ENCODE measurements at regions not wholly inside any gene's neighbourhood (a gene's known extent, or its start where the extent isn't known, plus 50 kb on each side); places are given as distances from the start of the nearest gene placed in this dataset.

- TF ChIP-seq REST (IDR thresholded peaks at IDR 0.05; ENCODE audit: insufficient replicate concordance, low read depth): no peak
- no peak for TF ChIP-seq CTCF (IDR thresholded peaks at IDR 0.05; ENCODE audit: insufficient read depth, low read length)
- no peak for TF ChIP-seq POLR2AphosphoS5 (IDR thresholded peaks at IDR 0.05; ENCODE audit: low read depth)
Observed at GRCh38 chr4:67393007-67393406, 152.3 kb downstream of the CENPC start.

All from HL-60 (cell line).